ENCODE measurements at regions not wholly inside any gene's neighbourhood (a gene's known extent, or its start where the extent isn't known, plus 50 kb on each side); places are given as distances from the start of the nearest gene placed in this dataset.
A peak's percentile ranks its signal among the peaks of the same experiment; 100 is the strongest.
"Not testable (repeated sequence)": the region's sequence is repeated elsewhere in the genome, so short reads cannot be mapped to it uniquely, and the experiment has no call there.

DNA sequence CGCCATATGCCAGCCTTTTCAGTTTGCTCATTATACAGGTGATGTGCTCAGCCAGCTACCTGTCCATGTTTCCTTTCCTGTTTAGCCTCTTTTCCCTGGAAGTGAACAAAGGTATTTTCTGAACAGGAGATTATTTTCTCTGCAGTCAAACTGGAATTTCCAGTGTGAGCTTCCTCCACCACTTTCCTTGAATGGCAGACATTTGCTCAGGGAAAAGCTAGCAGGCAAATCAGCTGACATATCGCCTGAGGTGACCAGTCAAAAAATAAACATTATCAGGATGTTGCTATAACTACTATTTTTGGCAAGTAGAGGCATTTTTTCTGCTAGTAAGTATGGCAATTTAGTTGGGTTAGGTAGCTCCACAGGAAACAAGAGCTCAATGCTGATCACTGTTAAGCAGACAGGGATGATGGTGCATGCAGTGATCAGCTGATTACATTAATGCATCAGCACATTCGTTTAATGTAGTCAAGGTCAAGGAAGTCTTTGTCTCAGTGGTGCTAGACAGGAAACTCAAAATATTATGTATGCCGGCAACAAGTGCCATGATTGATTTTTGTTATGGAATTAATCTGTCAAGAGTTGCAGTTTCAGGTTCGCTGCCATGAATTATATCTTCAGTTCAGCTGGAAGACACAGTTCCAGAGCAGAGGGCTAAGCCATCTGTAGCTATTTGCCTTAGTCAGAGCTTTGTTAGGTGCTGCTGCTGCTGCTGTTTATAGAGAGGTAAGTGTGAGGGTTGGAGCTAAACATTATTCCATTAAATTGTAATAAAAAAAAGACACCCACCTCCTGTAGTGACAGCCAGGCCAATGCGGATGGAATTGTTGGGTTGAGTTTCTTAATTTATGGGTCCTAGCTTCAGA, 179.7 kb upstream of the ST6GALNAC5 start:
- no peak for DNase-seq (ENCODE audit: low read depth, low spot score)

DNA sequence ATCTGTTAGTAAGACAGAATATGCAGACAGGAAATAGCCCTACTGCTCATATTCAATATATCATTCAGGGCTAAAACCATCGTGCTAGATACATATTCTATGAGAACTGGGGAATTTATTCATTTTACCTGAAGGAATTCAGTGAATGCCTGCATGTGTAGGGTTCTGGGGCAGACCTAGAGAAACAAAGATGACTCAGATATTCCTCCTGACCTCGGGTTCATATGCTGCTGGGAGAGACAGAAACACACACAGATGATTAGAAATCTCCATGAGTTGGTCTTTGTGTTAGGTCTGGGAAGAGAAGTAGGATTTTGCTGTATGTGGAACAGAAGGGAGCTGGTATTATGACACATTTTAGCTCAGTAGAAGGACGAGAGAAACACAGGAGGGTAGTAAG, 176.5 kb upstream of the ST6GALNAC5 start:
- DNase-seq (ENCODE audit: low read depth, low spot score) = peak; percentile 43

DNA sequence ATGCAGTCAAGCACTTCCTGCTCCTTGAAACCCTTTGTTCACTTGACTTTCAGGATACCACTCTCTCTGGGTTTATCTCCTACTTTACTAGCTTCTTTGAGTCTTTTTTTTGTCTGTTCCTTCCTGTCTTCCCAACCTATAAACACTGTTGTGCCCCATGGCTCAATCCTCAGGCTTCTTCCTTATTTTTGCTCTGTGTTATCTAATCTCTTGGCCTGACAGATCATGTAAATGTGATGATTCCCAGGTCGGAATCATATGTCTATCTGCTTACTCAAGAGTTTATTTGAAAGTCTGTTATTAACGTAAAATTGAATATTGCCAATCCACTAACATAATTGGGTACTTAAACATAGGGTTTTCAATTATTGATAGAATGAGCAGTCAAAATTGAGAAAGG, 171.7 kb upstream of the ST6GALNAC5 start:
- no peak for DNase-seq (ENCODE audit: low read depth, low spot score)

DNA sequence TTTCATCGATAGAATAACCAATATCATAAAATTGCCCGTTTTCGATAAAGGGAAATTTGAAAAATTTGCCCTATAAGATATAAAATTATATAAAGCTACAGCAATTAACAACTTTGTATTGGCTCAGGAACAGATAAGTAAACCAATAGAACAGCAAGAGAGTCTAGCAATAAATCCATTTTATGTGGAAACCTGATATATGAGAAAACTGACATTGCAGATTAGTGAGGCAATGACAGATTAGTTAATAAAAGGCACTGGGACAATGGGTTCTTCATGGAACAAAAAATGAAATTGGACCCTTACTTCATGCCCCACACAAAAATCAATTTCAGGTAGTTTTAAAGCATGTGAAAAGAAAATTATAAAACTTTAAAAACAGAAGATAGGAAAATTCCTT, 169.9 kb upstream of the ST6GALNAC5 start:
- DNase-seq (ENCODE audit: low read depth, low spot score) = no peak

DNA sequence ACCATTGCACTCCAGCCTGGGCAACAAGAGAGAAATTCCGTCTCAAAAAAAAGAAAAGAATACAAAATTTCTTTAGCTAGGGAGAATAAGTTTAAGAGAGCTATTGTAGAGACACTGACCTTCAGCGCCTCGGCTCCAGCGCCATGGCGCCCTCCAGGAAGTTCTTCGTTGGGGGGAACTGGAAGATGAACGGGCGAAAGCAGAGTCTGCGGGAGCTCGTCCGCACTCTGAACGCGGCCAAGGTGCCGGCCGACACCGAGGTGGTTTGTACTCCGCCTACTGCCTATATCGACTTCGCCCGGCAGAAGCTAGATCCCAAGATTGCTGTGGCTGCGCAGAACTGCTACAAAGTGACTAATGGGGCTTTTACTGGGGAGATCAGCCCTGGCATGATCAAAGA, 167.6 kb upstream of the ST6GALNAC5 start:
- DNase-seq (ENCODE audit: low read depth, low spot score) = not testable (repeated sequence)

DNA sequence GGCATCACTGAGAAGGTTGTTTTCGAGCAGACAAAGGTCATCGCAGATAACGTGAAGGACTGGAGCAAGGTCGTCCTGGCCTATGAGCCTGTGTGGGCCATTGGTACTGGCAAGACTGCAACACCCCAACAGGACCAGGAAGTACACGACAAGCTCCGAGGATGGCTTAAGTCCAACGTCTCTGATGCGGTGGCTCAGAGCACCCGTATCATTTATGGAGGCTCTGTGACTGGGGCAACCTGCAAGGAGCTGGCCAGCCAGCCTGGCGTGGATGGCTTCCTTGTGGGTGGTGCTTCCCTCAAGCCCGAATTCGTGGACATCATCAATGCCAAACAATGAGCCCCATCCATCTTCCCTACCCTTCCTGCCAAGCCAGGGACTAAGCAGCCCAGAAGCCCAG, 167.1 kb upstream of the ST6GALNAC5 start:
- not testable (repeated sequence) for DNase-seq (ENCODE audit: low read depth, low spot score)

DNA sequence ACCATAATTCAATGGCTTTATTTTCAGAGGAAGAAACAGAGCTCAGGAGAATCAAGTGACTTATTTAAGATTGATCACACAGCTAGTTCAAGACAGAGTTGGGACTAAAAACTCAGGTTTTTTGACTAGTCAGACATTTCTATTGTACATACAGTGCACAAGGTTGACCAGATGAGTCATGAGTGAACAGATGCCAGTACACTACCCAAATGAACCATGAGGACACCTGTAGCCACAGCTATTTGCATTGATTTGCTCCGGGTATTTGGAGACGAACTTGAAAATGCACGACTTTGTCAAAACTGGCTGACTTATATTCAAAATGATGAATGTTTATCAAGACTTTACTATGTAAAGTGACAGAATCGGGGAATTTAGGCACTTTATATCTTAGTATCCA, 161.7 kb upstream of the ST6GALNAC5 start:
- no peak for DNase-seq (ENCODE audit: low read depth, low spot score)

DNA sequence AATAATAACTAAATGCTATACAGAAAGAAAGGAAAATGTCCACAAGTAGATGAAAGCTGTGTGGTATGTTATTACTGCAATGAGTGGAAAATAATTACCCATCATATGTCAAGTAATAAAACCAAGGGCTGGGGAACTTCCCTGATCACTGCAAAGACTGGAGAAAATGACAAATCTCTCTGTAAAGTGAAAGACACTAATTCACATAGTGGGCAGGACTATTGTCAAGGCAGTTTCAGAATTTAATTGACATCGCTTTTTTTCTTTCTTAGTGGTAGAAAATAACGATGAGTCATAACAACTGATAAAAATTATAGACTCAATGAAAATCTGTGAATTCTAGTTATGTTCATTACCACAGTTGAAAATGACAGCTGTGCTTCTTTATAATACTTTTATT, 153.7 kb upstream of the ST6GALNAC5 start:
- no peak for DNase-seq (ENCODE audit: low read depth, low spot score)

DNA sequence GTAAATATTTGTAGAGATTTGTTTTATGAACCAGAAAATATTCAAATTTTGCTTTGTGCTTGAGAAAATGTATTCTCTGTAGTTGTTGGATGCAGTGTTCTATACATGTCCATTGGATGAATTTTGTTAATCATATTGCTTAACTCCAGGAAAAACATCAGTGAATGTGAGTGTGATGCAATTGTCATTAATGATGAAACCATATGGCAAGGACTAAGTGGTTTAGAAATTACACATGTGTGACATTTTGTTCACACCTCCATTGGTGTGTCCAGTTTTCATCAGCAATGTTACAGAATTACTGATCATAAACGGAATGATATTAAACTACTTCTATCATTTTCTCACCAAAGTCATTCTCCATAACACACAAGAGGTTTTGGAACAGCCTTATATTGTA, 151.8 kb upstream of the ST6GALNAC5 start:
- no peak for DNase-seq (ENCODE audit: low read depth, low spot score)

DNA sequence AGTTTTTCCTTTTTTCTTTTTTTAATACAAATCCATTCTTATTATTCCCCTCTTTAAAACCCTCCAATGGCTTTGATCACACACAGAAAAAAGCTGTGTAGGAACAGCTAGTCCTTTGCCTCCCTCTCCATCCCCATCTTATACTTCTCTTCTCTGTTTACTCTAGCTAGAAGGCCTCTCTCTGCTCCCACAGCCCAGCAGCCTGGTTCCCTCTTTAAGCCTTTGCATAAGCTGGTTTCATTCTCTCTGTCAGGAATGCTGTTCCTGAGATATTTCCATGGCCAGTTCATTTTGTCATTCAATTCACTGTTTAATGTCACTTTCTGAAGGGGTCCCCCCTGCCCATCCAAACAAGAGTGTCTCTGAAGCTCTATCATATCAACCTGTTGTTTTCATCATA, 143.3 kb upstream of the ST6GALNAC5 start:
- no peak for DNase-seq (ENCODE audit: low read depth, low spot score)

DNA sequence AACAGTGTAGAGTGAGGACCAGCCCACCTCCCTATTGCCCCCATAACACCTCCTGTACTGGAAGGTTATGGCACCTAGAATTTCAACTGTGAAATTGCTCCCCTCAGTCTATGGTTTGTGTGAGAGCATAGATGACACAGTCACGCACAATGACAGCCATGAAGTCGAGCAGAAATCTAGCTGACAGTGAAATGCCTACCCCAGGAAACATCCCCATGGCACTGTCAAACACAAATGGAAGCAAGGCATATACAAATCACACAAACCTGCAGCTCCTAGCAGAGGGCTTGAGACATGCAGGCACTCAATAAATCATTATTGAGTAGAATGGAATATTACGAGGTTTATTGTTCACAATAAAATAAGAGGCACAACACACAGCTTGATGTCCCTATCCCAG, 142.5 kb upstream of the ST6GALNAC5 start:
- DNase-seq (ENCODE audit: low read depth, low spot score) = no peak

DNA sequence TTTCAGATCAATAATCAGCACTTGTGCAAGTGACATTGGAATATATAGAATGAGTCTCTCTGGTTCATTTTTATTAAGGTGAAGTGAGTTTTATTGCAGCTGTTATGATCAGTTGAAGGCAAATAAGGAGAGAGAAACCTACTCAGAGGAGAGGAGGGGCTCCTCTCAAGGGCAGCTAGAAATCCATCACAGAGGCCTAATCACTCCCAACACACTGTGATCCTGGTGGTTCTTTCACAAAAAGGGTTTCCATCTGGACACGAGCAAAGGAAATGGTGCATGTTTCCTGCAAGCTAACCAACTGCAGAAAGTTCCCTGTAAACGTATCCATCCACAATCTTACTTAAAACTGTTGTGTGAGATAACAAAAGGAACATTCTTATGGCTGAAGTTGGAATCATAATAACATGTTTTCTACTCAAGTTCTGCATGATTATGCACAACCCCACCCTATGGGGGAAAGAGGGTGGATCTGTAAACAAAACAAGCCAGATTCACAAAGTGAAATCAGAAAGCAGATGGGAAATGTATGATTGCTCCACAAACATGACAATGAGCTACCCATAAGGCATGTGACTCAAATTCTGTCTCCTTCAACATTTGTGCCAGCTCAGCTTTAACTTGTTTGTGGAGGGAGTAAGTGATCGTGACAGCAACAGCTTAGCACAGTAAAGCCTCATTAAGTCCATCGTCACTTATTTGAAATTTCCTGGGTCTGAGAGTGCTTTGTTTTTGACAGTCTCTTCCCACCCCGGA, 141.2 kb upstream of the ST6GALNAC5 start:
- no peak for DNase-seq (ENCODE audit: low read depth, low spot score)

DNA sequence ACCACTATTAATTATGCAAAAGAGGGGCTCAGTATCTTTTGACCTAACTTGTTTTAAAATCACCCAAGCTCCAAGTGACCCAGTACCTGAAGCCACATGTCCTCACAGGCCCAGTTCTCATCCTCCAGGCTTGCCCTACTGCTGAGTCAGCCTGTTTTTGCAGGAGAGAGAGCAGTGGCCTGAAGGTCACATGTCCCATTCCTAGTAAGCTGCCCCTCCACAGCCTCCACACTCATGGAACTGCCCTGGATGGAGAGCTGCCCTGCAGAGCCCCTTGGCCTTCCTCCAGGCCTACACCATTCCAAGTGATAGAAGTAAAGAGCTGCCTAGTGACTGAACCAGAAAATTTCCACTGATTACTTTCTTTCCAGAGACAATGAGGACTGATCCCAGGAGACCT, 139.8 kb upstream of the ST6GALNAC5 start:
- peak; percentile 2 for DNase-seq (ENCODE audit: low read depth, low spot score)

DNA sequence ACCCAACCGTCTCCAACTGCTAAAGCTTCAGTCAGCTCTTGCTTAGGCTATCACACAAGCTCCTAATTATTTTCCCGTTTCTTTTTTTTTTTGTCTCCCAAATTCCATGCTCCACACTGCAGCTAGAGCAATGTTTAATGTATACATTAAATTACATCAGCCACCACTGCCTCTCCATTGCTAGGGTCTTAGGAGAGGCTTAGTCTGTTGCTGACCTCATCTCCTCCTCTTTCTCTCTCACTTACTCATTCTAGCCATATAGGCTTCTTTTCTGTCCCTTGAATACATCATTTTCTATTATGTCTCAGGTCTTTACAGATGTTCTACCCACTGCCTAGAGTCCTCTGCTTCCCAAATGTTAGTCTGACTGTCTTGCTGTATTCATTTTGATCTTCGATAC, 138.1 kb upstream of the ST6GALNAC5 start:
- DNase-seq (ENCODE audit: low read depth, low spot score) = no peak

DNA sequence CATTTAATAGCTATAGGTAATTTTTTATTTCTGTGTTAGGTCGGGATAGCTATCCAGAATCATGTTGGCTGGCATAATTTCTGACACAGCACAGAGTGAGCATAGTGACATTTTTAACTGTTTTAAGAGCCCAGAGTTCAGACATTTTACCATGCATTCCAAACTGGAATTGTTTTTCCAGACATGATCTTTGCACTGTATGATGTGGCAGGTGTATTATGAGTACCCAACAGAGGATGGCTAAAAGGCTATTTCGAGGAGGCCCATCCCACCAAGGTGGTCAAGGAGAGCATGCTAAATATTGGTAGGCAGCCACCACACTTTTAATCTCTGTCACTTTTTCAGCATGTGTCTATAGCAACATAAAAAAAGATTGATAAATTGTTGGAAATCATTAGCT, 137.3 kb upstream of the ST6GALNAC5 start:
- DNase-seq (ENCODE audit: low read depth, low spot score) = no peak

DNA sequence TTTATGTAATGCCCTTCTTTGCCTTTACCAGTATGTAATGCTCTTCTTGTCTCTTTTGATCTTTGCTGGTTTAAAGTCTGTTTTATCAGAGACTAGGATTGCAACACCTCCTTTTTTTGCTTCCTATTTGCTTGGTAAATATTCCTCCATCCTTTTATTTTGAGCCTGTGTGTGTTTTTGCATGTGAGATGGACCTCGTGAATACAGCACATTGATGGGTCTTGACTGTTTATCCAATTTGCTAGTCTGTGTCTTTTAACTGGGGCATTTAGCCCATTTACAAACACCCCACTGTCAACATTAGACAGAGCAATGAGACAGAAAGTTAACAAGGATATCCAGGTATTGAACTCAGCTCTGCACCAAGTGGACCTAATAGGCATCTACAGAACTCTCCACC, 128.9 kb upstream of the ST6GALNAC5 start:
- DNase-seq (ENCODE audit: low read depth, low spot score) = not testable (repeated sequence)

DNA sequence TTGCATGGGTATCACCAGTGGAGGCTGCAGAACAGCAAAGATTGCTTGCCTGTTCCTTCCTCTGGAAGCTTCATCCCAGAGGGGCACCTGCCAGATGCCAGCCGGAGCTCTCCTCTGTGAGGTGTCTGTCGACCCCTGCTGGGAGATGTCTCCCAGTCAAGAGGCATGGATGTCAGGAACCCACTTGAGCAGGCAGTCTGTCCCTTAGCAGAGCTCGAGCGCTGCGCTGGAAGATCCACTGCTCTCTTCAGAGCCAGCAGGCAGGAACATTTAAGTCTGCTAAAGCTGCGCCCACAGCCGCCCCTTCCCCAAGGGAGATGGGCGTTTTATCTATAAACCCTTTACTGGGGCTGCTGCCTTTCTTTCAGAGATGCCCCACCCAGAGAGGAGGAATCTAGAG, 126.3 kb upstream of the ST6GALNAC5 start:
- not testable (repeated sequence) for DNase-seq (ENCODE audit: low read depth, low spot score)

DNA sequence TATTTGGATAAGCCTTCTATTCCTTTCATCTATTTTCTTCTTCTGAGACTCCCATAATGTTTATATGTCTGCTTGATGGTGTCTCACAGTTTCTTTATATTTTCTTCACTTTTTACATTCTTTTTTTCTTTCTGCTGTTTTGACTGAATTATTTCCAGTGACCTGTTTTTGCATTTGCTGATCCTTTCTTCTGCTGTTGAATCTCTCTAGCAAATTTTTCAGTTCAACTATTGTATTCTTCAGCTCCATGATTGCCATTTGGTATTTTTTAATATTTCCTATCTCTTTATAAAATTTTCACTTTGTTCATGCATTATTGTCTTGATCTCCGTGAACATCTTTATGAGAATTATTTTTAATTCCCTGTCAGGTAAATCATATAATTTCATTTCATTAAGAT, 122.3 kb upstream of the ST6GALNAC5 start:
- DNase-seq (ENCODE audit: low read depth, low spot score) = no peak

DNA sequence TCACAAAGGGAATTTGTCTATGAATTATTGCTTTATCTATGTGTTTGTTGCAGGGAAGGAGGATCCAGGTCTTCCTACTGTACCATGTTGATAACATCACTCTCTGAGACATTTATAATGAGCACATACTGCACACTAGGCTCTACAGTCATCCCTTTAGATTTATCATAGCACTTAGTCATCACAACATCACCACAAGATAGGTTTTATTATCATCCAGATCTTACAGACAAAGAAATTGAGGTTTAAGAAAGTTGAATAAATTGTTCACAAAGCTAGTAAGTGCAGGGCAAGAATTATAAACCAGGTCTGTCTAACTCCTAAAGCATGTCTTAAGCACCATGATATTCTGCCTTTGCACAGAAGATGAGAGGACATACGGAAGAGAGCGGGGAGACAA, 121.1 kb upstream of the ST6GALNAC5 start:
- no peak for DNase-seq (ENCODE audit: low read depth, low spot score)

DNA sequence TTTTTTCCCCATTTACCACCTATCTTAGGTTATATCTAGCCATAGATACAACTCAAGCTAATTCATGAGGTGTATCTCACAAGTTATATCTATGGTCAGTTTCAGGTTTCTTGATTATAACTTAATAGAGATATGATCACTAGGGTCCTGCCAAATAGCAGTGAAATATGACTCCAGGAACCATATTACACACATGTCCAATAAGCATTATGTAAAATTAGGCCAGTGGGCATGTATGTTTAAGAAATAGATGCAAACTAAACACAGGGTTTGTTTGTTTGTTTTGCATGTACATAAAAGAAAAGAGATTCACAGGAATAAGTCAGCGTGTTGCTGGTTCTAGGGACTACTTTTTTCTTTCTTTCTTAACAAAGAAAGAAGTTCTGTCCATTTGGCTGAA, 112.5 kb upstream of the ST6GALNAC5 start:
- DNase-seq (ENCODE audit: low read depth, low spot score) = no peak

DNA sequence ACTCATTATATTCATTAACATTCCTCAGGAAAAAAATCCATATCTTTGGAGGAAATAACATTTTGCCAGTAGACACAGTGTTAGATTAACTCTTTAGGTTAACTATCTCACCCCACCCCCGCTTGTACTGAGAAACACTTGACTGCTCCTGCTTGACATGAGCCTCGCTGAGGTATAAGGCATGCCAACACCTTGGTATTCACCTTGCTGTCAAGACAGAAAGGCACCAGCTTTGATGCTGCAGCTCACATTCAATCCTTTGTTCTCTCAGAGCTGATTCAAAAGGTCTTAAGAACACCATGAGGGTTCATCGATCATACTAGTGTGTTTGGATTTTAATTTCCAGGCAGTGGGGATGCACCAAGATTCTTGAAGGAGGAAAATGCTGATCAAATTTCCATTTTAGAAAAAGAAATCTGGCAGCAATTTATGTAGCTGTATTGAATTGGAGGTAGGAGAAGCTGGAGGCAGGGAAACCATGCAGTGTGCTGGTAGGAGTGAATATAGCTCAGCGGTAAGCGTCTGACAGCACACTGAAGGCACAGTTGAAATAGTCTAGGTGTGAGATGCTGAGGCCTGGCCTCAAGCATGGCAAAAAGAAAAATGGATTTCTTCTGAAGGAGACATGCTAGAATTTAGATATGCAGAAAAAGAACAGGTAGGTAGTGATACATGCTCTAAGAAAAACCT, 108.0 kb upstream of the ST6GALNAC5 start:
- no peak for DNase-seq (ENCODE audit: low read depth, low spot score)

DNA sequence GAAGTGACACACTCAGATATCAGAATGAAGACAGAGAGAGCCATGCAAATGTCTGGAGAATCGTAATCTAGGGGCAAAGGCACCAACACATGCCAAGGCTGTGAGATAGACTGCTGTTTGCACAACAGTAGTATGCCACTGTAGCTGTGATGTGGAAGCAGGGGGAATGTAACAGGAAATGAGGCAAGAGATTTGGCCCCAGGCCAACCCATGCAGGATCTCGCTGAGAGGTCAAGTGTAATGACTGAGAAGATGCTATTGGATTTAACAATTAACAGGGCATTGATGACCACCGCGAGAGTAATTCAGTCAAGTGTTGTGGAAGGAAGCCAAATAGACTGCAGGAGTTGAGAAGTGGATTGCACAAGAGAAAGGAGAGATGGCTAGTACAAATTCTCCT, 107.3 kb upstream of the ST6GALNAC5 start:
- peak; percentile 35 for DNase-seq (ENCODE audit: low read depth, low spot score)
